ENCODE measurements at regions not wholly inside any gene's neighbourhood (a gene's known extent, or its start where the extent isn't known, plus 50 kb on each side); places are given as distances from the start of the nearest gene placed in this dataset.

- no peak for TF ChIP-seq CTCF (conservative IDR thresholded peaks at IDR 0.05; ENCODE audit: control insufficient read depth, insufficient read depth, low read depth, low read length)
- no peak for DNase-seq (ENCODE audit: low read depth)
- H3K4me3 ChIP-seq (ENCODE audit: control insufficient read depth, low read depth, low read length): no peak overlapping the region
Measured at GRCh38 chr2:181356526-181357130, 100.6 kb upstream of the ITGA4 start.

GRCh38 chr2:181357979-181358378 is 99.2 kb upstream of the ITGA4 start:
- DNase-seq (ENCODE audit: low read depth): no peak
- no peak overlapping the region for H3K4me3 ChIP-seq (ENCODE audit: control insufficient read depth, low read depth, low read length)
- TF ChIP-seq CTCF (conservative IDR thresholded peaks at IDR 0.05; ENCODE audit: control insufficient read depth, insufficient read depth, low read depth, low read length): no peak

- DNase-seq (ENCODE audit: low read depth): no peak
- TF ChIP-seq CTCF (conservative IDR thresholded peaks at IDR 0.05; ENCODE audit: control insufficient read depth, insufficient read depth, low read depth, low read length): no peak
Measured at GRCh38 chr2:181362561-181362960, 94.6 kb upstream of the ITGA4 start.

GRCh38 chr2:181363164-181363563 is 94.0 kb upstream of the ITGA4 start:
- no peak for DNase-seq (ENCODE audit: low read depth)
- no peak overlapping the region for H3K4me3 ChIP-seq (ENCODE audit: control insufficient read depth, low read depth, low read length)
- no peak for TF ChIP-seq CTCF (conservative IDR thresholded peaks at IDR 0.05; ENCODE audit: control insufficient read depth, insufficient read depth, low read depth, low read length)

More at GRCh38 chr2:181362561-181362960, 94.6 kb upstream of the ITGA4 start:
- no peak overlapping the region for H3K4me3 ChIP-seq (ENCODE audit: control insufficient read depth, low read depth, low read length)

- no peak for TF ChIP-seq CTCF (conservative IDR thresholded peaks at IDR 0.05; ENCODE audit: control insufficient read depth, insufficient read depth, low read depth, low read length)
- peak; percentile 33 for DNase-seq (ENCODE audit: low read depth)
- no peak overlapping the region for H3K4me3 ChIP-seq (ENCODE audit: control insufficient read depth, low read depth, low read length)
Measured at GRCh38 chr2:181364492-181365170, 92.6 kb upstream of the ITGA4 start.

GRCh38 chr2:181366675-181367175 is 90.5 kb upstream of the ITGA4 start:
- TF ChIP-seq CTCF (conservative IDR thresholded peaks at IDR 0.05; ENCODE audit: control insufficient read depth, insufficient read depth, low read depth, low read length): no peak
- DNase-seq (ENCODE audit: low read depth): no peak
- H3K4me3 ChIP-seq (ENCODE audit: control insufficient read depth, low read depth, low read length): no peak overlapping the region

Measured in fibroblast of mammary gland (primary cell).